ENCODE measurements at regions not wholly inside any gene's neighbourhood (a gene's known extent, or its start where the extent isn't known, plus 50 kb on each side); places are given as distances from the start of the nearest gene placed in this dataset.

GRCh38 chr1:105795741-105796140 lies 1260.7 kb upstream of the PRMT6 start:
- Histone ChIP-seq H3K4me3 (ENCODE audit: low read depth in 1 of 3, low read length in 3 of 3) (no peak overlapping the region), H3K27me3 (ENCODE audit: control insufficient read depth in 3 of 3, insufficient read depth in 3 of 3, low read length in 3 of 3) (no peaks in the 10 kb centered on the region), H3K36me3 (ENCODE audit: control insufficient read depth in 3 of 3, insufficient read depth in 2 of 3, low read depth in 1 of 3, low read length in 3 of 3) (no peaks in the 10 kb centered on the region), H3K27ac (ENCODE audit: low read depth in 1 of 3, low read length in 2 of 3) (no peak overlapping the region), H3K4me1 (ENCODE audit: control insufficient read depth in 3 of 3, insufficient read depth in 2 of 3, low read depth in 1 of 3, low read length in 2 of 3) (no peaks in the 10 kb centered on the region), H3K9me3 (ENCODE audit: control insufficient read depth in 2 of 2, insufficient read depth in 1 of 2, low read depth in 1 of 2, low read length in 1 of 2) (no peaks in the 10 kb centered on the region)
- no peak for FAIRE-seq
- 88 to 94% (median 90%) methylated on average over 29 to 32 of the region's 32 CpGs for WGBS, 3 donors
- no peak for DNase-seq

- Histone ChIP-seq H3K4me3 (ENCODE audit: low read depth in 1 of 3, low read length in 3 of 3) (no peak overlapping the region), H3K27me3 (ENCODE audit: control insufficient read depth in 3 of 3, insufficient read depth in 3 of 3, low read length in 3 of 3) (no peaks in the 10 kb centered on the region), H3K27ac (ENCODE audit: low read depth in 1 of 3, low read length in 2 of 3) (no peak overlapping the region), H3K36me3 (ENCODE audit: control insufficient read depth in 3 of 3, insufficient read depth in 2 of 3, low read depth in 1 of 3, low read length in 3 of 3) (no peaks in the 10 kb centered on the region), H3K9me3 (ENCODE audit: control insufficient read depth in 2 of 2, insufficient read depth in 1 of 2, low read depth in 1 of 2, low read length in 1 of 2) (no peaks in the 10 kb centered on the region), H3K4me1 (ENCODE audit: control insufficient read depth in 3 of 3, insufficient read depth in 2 of 3, low read depth in 1 of 3, low read length in 2 of 3) (no peaks in the 10 kb centered on the region)
- DNase-seq (no peak), FAIRE-seq (no peak)
- WGBS, 3 donors: 52 to 57% (median 54%) methylated on average over 3 of the region's 3 CpGs
These were observed 1225.8 kb upstream of the PRMT6 start for GRCh38 chr1:105830571-105831146.

- H3K27me3 ChIP-seq (ENCODE audit: control insufficient read depth in 3 of 3, insufficient read depth in 3 of 3, low read length in 3 of 3): no peaks in the 10 kb centered on the region
- FAIRE-seq: no peak
- H3K4me1 ChIP-seq (ENCODE audit: control insufficient read depth in 3 of 3, insufficient read depth in 2 of 3, low read depth in 1 of 3, low read length in 2 of 3): no peaks in the 10 kb centered on the region
- no peaks in the 10 kb centered on the region for H3K9me3 ChIP-seq (ENCODE audit: control insufficient read depth in 2 of 2, insufficient read depth in 1 of 2, low read depth in 1 of 2, low read length in 1 of 2)
- H3K27ac ChIP-seq (ENCODE audit: low read depth in 1 of 3, low read length in 2 of 3): no peak overlapping the region
- H3K4me3 ChIP-seq (ENCODE audit: low read depth in 1 of 3, low read length in 3 of 3): no peak overlapping the region
- no peaks in the 10 kb centered on the region for H3K36me3 ChIP-seq (ENCODE audit: control insufficient read depth in 3 of 3, insufficient read depth in 2 of 3, low read depth in 1 of 3, low read length in 3 of 3)
- DNase-seq: no peak
These were observed 1218.4 kb upstream of the PRMT6 start for GRCh38 chr1:105838071-105838470.

DNA sequence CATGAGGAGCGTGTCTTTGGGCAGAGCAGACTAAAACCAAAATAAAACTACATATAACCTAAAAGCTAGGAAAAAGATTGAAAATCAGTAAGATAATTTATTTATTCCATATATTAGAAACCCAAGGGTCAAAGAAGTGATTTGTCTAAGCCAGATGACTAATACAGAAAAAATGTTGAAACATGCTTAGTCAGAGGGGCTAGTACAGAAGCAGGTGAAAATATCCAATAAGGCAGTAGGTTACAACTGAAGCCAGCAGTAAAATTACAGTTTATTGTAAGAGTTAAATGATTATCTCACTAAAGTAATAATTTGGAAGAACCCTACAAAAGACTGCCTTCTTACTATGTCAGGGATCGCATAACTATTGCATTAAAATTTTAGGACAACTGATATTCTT lies 1190.9 kb upstream of the PRMT6 start:
- Histone ChIP-seq H3K36me3 (ENCODE audit: control insufficient read depth in 3 of 3, insufficient read depth in 2 of 3, low read depth in 1 of 3, low read length in 3 of 3) (no peaks in the 10 kb centered on the region), H3K27ac (ENCODE audit: low read depth in 1 of 3, low read length in 2 of 3) (no peak overlapping the region), H3K4me1 (ENCODE audit: control insufficient read depth in 3 of 3, insufficient read depth in 2 of 3, low read depth in 1 of 3, low read length in 2 of 3) (no peaks in the 10 kb centered on the region), H3K9me3 (ENCODE audit: control insufficient read depth in 2 of 2, insufficient read depth in 1 of 2, low read depth in 1 of 2, low read length in 1 of 2) (no peaks in the 10 kb centered on the region), H3K4me3 (ENCODE audit: low read depth in 1 of 3, low read length in 3 of 3) (no peak overlapping the region), H3K27me3 (ENCODE audit: control insufficient read depth in 3 of 3, insufficient read depth in 3 of 3, low read length in 3 of 3) (no peaks in the 10 kb centered on the region)
- DNase-seq: no peak
- 87 to 97% (median 91%) methylated on average over 2 of the region's 2 CpGs for WGBS, 3 donors
- FAIRE-seq: no peak

GRCh38 chr1:105872817-105873216 lies 1183.7 kb upstream of the PRMT6 start:
- DNase-seq: no peak
- Histone ChIP-seq H3K4me3 (ENCODE audit: low read depth in 1 of 3, low read length in 3 of 3) (no peak overlapping the region), H3K4me1 (ENCODE audit: control insufficient read depth in 3 of 3, insufficient read depth in 2 of 3, low read depth in 1 of 3, low read length in 2 of 3) (no peaks in the 10 kb centered on the region), H3K9me3 (ENCODE audit: control insufficient read depth in 2 of 2, insufficient read depth in 1 of 2, low read depth in 1 of 2, low read length in 1 of 2) (no peaks in the 10 kb centered on the region), H3K27me3 (ENCODE audit: control insufficient read depth in 3 of 3, insufficient read depth in 3 of 3, low read length in 3 of 3) (no peaks in the 10 kb centered on the region), H3K27ac (ENCODE audit: low read depth in 1 of 3, low read length in 2 of 3) (no peak overlapping the region), H3K36me3 (ENCODE audit: control insufficient read depth in 3 of 3, insufficient read depth in 2 of 3, low read depth in 1 of 3, low read length in 3 of 3) (no peaks in the 10 kb centered on the region)
- FAIRE-seq: no peak
- 76 to 95% (median 78%) methylated on average over 1 of the region's 1 CpG for WGBS, 3 donors

DNA sequence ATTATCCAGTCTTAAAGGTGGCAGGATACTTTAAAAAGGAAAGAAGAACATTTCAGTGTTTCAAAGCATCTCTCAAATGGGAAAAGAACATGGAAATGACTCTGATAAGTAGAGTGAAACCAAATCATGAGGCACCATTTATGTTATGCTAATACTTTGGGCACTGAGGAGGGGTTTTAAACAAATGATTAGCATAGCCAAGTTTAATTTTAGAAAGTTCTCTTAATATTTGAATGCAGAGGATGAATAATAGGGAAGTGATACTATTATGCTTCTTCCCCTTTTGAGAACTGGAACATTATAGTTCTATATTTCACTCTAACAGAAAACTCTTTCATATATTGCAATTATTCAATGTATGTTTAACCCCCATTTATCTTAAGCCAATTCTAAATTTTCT lies 1181.9 kb upstream of the PRMT6 start:
- Histone ChIP-seq H3K36me3 (ENCODE audit: control insufficient read depth in 3 of 3, insufficient read depth in 2 of 3, low read depth in 1 of 3, low read length in 3 of 3) (no peaks in the 10 kb centered on the region), H3K4me1 (ENCODE audit: control insufficient read depth in 3 of 3, insufficient read depth in 2 of 3, low read depth in 1 of 3, low read length in 2 of 3) (no peaks in the 10 kb centered on the region), H3K27me3 (ENCODE audit: control insufficient read depth in 3 of 3, insufficient read depth in 3 of 3, low read length in 3 of 3) (no peaks in the 10 kb centered on the region), H3K27ac (ENCODE audit: low read depth in 1 of 3, low read length in 2 of 3) (no peak overlapping the region), H3K9me3 (ENCODE audit: control insufficient read depth in 2 of 2, insufficient read depth in 1 of 2, low read depth in 1 of 2, low read length in 1 of 2) (no peaks in the 10 kb centered on the region), H3K4me3 (ENCODE audit: low read depth in 1 of 3, low read length in 3 of 3) (no peak overlapping the region)
- FAIRE-seq (no peak), DNase-seq (no peak)

GRCh38 chr1:105886309-105886708 lies 1170.2 kb upstream of the PRMT6 start:
- DNase-seq: no peak
- Histone ChIP-seq H3K27me3 (ENCODE audit: control insufficient read depth in 3 of 3, insufficient read depth in 3 of 3, low read length in 3 of 3) (no peaks in the 10 kb centered on the region), H3K4me3 (ENCODE audit: low read depth in 1 of 3, low read length in 3 of 3) (no peak overlapping the region), H3K36me3 (ENCODE audit: control insufficient read depth in 3 of 3, insufficient read depth in 2 of 3, low read depth in 1 of 3, low read length in 3 of 3) (no peaks in the 10 kb centered on the region), H3K9me3 (ENCODE audit: control insufficient read depth in 2 of 2, insufficient read depth in 1 of 2, low read depth in 1 of 2, low read length in 1 of 2) (peaks cover 0 to 6% of the 10 kb centered on the region in 2 donors), H3K4me1 (ENCODE audit: control insufficient read depth in 3 of 3, insufficient read depth in 2 of 3, low read depth in 1 of 3, low read length in 2 of 3) (no peaks in the 10 kb centered on the region), H3K27ac (ENCODE audit: low read depth in 1 of 3, low read length in 2 of 3) (no peak overlapping the region)
- FAIRE-seq: no peak

GRCh38 chr1:105891308-105891707 lies 1165.2 kb upstream of the PRMT6 start:
- FAIRE-seq (no peak), DNase-seq (no peak)
- no peaks in the 10 kb centered on the region for H3K9me3 ChIP-seq (ENCODE audit: control insufficient read depth in 2 of 2, insufficient read depth in 1 of 2, low read depth in 1 of 2, low read length in 1 of 2)
- no peaks in the 10 kb centered on the region for H3K4me1 ChIP-seq (ENCODE audit: control insufficient read depth in 3 of 3, insufficient read depth in 2 of 3, low read depth in 1 of 3, low read length in 2 of 3)
- no peak overlapping the region for H3K4me3 ChIP-seq (ENCODE audit: low read depth in 1 of 3, low read length in 3 of 3)
- WGBS, 3 donors: 84% methylated on average over 13 of the region's 13 CpGs
- H3K27ac ChIP-seq (ENCODE audit: low read depth in 1 of 3, low read length in 2 of 3): no peak overlapping the region
- H3K27me3 ChIP-seq (ENCODE audit: control insufficient read depth in 3 of 3, insufficient read depth in 3 of 3, low read length in 3 of 3): no peaks in the 10 kb centered on the region
- H3K36me3 ChIP-seq (ENCODE audit: control insufficient read depth in 3 of 3, insufficient read depth in 2 of 3, low read depth in 1 of 3, low read length in 3 of 3): no peaks in the 10 kb centered on the region

GRCh38 chr1:105894006-105894405 lies 1162.5 kb upstream of the PRMT6 start:
- WGBS, 3 donors: 42 to 76% (median 48%) methylated on average over 1 of the region's 1 CpG
- no peaks in the 10 kb centered on the region for H3K4me1 ChIP-seq (ENCODE audit: control insufficient read depth in 3 of 3, insufficient read depth in 2 of 3, low read depth in 1 of 3, low read length in 2 of 3)
- no peak for DNase-seq
- no peaks in the 10 kb centered on the region for H3K27me3 ChIP-seq (ENCODE audit: control insufficient read depth in 3 of 3, insufficient read depth in 3 of 3, low read length in 3 of 3)
- no peak overlapping the region for H3K4me3 ChIP-seq (ENCODE audit: low read depth in 1 of 3, low read length in 3 of 3)
- H3K36me3 ChIP-seq (ENCODE audit: control insufficient read depth in 3 of 3, insufficient read depth in 2 of 3, low read depth in 1 of 3, low read length in 3 of 3): no peaks in the 10 kb centered on the region
- no peak overlapping the region for H3K27ac ChIP-seq (ENCODE audit: low read depth in 1 of 3, low read length in 2 of 3)
- FAIRE-seq: no peak
- H3K9me3 ChIP-seq (ENCODE audit: control insufficient read depth in 2 of 2, insufficient read depth in 1 of 2, low read depth in 1 of 2, low read length in 1 of 2): no peaks in the 10 kb centered on the region
